ENCODE measurements at regions not wholly inside any gene's neighbourhood (a gene's known extent, or its start where the extent isn't known, plus 50 kb on each side); places are given as distances from the start of the nearest gene placed in this dataset.
"Not testable (repeated sequence)": the region's sequence is repeated elsewhere in the genome, so short reads cannot be mapped to it uniquely, and the experiment has no call there.

DNA sequence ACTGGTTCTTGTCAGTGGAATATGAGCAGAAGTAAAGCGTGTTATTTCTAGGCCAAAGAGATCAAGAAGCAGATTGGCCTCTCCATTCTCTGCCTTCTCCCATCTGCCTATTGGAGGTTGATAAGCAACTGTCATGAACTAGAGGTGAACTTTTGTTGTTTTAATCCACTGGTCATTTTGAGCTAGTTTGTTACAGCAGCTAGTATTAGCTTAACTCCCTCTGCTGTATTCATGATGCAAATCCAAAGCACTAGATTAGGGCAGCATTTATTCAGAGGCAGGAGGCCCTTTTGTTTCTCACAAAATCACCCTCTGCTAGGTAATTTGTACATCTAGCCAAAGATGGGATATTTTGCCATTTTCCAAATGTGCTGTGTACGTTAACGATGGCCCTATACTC, 97.3 kb upstream of the DPT start:
- DNase-seq = no peak

DNA sequence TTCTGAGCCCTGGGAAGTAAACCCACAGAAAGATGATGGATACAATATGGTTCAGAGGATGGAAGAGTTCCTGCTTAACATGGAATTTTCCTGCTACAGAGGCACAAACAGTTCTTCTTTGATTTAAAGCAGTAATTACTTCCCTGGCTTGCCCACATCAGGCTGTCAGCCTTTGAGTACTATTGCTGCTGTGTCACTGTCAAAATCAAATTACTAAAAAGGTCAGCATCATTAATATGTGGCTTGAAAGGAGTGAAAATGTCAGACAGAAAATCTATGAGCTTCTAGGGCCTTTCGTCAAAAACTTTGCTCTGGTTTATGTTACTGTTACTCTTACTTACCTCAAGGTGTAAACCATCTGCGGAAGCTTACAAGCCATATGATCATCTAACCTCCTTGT, 98.6 kb upstream of the DPT start:
- DNase-seq = no peak

DNA sequence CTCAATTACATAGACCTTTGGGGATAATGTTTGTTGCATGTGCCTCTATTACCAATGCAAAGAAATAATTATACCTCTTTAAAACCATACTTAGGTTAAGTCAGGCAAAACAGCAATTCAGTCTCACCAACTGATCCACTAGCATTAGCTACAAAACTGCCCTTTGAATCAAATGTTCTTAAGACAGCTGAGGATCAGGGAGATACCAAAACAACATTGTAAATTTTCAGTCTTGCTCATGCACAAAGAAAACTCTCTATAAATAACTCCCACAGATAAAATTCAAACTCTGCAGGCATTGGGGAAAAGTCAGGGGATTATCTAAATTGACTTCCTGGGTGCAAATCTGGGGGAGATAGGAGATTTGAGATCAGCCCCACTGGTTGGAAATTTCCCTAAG, 100.9 kb upstream of the DPT start:
- no peak for DNase-seq

DNA sequence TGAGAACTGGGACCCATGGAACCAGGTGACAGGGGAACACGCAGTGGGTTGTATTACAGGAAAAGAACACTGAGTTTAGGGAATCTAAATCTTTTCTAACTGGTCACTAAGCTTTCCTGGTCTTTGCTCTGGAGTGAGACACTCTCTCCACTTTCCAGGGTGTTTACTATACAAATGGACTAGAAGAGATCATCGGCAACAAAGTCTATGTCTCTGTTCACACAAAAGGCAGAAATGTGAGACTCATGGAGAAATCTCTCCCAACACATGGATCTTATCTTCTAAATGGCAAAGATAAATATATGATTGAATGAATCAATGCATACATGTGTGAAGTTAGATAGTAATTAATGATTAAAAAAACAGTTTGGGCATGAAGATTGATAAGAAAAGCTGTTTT, 101.6 kb upstream of the DPT start:
- DNase-seq = no peak

DNA sequence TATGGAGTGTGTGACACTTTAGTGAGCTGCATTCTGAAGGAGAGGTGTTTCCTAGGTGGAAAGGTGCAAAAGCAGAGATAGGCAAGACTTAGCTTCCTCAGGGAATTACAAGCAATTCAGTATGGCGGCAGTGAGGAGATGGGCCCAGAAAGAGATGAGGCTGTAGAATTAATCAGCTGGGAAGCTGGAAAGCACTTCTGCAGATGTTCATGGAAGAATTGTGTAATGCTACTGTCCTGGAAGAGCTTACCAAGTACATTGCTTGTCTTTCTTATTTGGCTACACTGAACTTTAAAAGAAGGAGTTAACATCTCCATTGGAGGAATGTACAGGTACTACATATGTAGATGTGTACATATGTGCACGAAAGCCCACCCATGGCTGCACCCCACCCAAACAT, 103.7 kb upstream of the DPT start:
- DNase-seq = no peak

DNA sequence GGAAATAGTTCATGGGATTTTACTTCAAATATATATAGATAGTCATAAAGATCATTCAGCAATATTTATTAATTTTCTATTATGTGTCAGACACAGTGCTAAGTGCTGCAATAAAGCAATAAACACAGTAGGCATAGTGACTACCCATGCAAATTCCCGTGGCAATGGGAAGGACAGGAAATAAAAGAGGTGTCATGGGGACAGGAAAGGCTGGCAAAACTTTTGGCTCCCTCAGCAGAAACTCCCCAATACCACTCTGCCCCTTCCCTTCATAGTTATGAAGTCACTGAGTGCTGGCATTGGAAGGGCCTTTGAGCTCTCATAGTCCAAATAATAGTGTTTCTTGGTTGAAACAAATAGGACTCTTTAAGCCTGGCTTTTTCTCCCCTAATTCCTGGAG, 104.4 kb upstream of the DPT start:
- no peak for DNase-seq

DNA sequence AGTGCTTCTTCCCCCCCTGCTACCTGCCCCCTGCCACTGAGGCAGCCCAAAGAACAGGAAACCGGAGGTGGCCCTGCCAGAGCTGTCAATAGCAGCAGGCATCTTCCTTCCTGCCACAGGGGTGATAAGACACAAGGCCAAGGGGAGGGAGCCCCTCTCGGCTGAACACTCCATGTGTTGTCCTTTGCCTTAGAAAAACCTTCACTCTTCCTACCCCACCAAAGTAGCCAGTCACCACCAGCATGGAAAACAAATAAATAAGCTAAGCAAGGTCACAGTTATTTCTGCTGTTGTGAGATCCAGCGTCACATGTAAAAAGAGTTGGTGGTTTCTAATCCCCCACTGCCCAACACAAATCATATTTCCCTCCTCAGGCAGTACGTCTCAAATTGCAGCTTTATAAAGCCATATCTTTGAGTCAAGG, 104.8 kb upstream of the DPT start:
- DNase-seq = no peak

DNA sequence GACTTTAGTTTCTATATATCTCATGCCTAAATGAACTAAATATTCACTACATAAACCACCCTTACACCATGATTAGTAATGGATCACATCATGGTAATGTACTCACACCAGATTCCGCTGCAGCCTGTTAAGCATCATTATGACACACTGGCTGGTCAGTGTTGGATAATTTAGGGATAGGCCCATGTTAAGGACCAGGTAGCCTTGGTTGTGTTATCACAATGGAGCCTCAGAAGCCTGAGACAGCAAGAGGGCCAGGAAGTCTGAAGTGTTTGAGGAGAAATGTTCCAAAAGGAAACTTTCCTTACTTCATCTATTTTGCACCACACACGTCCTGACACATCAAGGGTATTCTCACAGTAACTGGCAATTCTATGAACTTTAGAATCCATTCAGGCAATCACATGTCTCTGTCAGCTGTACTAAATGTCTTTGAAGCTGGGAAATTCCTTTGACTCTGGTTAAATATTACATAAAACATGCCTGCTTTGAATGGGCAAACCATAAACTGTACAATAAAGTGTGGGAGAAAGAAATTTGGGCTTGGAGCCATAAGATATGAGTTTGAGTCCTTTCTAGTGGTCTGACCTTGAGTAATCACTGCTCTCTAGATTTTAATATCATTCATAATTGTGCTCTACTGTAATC, 105.3 kb upstream of the DPT start:
- DNase-seq = no peak

DNA sequence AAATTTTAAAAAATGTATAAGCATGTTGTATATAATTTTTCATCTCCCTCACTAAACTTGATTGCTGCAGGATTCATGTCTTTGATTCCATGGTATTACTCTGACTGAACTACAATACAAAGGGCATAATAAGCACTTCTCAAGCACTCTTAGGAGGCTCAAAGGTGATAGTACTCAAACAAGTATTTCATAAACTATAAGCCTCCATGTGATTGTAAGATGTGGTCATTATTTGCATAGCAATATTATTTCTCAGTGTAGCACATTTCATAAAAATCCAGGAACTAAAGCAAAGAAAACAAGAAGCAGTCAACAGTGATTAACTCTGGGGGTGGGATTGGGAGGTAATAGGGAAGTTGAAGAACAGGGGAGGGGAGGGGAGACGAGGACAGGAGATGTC, 106.2 kb upstream of the DPT start:
- DNase-seq = no peak

DNA sequence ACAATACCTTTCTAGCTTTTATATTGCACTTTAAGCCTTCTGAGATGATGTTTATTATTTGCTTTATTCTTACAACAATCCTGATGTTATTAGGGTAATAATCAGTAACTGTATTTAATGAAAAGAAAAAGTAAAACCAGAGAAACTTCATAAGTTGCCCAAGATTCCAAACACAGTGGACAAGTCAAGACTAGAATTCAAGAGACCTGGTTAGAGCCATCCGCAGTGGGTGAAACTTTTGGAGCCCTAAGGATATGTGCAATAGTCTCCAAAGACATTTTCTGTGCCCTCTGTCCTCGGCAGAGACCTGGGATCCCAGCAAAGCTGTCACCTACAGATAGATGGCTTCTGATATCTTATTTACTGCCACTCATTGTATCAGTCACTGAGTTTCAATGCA, 106.8 kb upstream of the DPT start:
- DNase-seq = no peak

DNA sequence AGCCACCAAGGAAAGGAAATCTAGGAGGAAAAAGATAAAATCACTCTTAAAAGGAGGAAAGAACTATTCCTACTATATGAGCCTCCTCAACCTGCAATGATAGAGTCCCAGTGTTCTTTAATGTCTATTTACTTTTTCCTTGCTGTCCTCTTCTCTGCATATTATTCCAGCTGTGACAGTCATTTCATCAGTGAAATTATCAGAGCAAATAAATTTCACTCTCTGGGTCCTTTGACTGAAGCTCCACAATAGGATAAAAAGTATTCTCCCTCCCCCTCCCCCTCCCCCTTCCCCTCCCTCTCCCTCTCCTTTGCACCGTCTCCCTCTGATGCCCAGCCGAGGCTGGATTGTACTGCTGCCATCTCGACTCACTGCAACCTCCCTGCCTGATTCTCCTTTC, 107.5 kb upstream of the DPT start:
- DNase-seq = no peak

DNA sequence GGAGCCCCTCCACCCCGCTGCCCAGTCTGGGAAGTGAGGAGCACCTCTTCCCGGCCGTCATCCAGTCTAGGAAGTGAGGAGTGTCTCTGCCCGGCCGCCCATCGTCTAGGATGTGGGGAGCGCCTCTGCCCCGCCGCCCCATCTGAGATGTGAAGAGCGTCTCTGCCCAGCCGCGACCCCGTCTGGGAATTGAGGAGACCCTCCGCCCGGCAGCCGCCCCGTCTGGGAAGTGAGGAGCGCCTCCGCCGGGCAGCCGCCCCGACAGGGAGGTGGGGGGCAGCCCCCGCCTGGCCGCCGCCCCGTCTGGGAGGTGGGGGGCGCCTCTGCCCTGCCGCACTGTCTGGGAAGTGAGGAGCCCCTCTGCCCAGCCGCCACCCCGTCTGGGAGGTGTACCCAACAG, 108.2 kb upstream of the DPT start:
- not testable (repeated sequence) for DNase-seq

DNA sequence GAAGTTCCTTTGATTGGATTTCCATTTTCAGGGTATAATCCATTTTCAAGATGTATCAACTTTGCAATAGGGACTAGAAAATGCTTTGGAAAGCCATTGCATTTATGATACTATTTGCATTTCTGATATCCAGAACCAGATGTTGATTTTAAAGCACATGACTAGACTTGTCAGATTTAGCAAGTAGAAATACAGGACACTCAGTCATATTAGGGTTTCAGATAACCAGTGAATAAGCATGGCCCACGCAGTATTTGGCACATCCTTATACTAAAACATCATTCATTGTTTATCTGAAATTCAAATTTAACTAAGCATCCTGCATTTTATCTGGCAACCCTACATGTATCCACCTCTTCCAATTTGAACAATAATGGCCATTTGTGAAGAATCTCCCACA, 113.3 kb upstream of the DPT start:
- DNase-seq = no peak

DNA sequence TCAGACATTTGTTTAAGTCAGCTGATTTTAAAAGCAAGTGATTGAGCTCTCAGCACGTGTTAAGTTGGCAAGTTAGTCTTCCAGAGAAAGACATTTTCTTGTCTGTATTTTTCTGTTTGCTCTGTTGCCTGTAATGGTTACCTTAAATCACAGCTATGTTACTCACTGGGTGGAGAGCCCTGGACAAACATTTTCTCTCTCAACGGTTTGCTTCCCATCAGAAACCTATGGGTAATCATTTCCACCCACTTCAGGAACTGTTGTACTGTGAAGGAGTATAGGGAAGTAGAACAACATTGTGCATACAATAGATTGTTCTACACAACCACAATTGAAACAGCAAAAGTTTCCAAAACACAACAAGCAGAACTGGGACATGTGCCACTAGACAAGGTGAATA, 113.9 kb upstream of the DPT start:
- no peak for DNase-seq

DNA sequence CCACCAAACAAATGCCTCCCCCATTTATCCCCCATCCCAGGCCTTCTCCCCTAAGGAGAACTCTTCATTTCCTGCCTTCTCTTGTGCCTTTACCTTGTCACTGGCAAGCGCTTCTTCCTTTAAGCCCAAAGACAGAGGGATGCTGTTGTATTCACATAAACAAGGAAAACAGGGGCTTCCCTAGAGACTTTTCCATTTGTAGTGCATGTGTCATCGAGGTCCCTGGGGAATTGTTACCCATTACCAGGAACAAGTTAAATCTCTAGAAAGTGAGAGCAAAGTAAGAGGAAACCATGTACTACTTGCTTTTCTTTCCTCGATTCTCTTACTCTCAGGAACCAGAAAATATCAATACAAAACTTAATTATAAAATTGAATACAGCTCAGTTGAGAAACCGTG, 114.4 kb upstream of the DPT start:
- DNase-seq = no peak

DNA sequence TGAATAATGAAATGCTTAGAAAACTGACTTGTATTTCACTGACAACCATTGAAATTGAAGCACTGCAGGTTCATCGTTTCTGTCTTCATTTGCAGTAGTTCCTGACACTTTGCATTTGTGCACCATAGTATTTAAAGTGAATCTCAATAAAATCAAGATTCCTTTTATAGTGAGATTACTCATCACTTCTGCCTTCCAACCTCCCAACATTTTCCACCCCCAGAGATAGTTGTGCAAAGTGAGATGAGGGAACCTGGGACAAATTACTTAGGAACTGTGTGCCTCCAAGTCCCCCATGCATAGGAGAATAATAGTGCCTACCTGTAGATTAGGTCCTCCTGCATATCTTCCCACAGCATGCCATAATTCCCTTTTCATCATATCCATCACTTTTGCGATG, 114.9 kb upstream of the DPT start:
- no peak for DNase-seq

DNA sequence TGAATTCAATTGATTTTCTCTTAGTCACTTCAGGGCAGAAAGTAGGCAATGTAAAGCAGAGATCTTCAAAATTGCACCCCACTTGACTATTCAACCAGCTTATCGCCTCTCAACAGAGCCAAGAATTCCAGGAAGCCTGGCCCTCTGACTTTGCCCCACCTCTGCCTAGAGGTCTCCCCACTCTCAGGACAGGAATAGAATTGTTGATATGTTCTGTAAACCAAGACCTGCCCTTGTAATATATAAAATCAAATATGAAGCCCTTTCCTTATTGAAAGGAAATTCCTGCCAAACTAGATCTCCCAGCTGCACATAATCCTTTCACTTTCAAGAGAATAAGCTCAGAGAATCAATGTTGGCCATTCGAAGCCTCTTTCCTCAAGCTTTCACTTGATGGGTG, 116.1 kb upstream of the DPT start:
- DNase-seq = no peak

DNA sequence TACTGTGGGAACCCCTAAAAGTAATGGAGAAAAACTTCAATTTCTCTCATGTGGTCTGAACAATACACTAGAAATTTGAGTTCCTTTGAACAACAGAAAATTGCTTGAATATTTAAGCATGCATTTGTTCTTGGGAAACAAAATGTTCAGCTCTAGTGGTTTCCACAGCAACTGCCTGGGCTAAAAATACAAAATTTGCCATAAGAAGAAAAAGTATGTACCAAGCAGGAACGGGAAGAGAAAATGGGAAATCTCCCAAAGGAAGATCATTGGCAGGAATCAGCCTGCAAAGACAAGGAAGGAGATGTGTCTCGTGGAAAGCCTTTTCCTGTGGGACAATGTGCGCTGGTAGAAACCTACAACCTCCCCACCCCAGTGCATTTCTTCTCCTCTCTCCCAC, 119.0 kb upstream of the DPT start:
- DNase-seq = no peak

DNA sequence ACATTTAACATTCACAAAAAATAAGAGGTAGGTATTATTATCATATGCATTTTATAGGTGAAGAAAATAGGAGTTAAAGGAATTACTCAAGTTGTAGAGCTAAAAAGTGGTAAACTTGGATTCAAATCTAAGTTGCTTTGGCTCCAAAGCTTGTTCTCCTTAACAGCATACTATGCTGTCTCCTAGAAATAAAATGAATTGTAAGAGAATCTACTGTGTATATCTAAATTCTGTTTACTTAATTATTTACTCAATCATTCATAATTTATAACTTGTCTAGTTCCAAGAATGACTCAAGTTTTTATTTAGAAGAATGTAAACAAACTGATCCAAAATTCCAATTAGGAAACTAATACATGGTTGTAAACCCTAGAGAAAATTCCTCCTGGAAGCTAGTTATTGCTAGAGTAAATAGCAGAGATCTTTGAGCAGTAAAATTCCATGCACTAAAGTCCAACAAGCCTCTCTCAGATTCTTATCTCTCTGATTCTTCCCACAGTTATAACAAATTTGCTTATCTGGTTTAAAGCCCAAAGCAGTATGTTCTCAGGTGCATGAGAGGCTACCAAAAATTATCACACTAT, 132.5 kb upstream of the DPT start:
- DNase-seq = no peak

DNA sequence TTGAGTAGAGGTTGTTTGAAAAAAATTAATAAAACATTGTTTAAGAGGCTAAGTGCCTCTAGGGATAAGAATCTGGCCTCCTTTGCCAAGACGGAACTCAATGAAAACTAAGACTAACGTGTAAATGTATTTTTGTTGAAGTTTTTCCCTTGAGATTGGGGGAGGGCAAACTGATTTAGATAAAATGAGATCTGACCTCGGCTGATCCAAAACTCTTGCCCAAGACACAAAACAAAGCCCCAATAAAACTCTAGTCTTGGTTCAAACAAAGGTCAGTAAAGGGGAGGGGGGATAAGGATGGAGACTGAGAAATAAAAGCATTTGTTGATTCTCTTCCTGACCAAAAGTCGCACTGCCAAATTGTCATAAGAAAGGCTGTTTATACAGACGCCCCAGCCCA, 134.8 kb upstream of the DPT start:
- no peak for DNase-seq

DNA sequence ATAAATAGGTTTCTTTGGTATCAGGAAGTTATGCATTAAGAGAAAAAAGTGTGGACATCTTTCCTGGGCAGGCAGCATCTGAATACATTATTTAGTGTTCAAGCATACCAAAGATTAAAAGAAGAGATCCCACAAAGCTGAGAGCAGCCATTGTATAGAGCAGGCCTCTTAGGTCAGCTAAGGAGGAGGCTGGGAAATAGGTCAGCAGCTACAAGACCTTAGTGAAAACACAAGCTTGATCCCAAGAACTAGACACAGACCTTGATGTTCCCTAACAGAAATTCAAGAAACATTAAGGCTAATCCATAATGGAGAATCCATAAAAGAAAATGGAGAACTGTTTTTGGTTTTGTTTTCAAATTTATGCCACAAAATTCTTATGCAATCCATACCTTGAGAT, 135.3 kb upstream of the DPT start:
- no peak for DNase-seq

DNA sequence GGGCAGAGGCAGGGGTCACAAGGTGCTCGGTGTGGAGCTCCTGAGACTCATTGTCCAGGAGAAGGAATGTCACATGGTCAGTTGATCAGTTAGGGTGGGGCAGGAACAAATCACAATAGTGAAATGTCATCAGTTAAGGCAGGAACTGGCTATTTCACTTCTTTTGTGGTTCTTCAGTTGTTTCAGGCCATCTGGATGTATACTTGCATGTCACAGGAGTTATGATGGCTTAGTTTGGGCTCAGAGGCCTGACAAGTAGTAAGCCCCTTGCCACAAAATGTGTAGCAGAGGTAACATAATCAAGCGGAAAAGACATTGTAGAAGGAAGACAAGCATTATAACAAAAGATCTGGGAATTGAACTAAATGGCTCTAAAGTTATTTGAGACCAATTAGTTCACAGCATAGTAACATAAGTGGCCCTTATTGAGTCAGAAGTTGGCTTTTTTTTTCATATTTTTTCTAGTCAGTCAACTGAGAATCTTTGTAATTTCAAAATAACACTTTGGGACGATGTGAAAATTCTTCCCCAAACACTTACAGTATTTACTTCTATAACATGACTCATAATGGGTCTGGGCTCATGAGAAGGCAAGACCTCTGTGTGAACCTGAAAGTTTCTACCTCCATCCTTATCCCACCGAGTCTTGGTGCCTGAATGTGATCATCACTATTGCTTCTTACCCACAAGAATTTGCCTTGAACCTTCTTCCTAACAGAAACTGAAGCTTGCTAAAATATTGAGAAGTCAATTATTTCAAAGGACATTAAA, 137.0 kb upstream of the DPT start:
- no peak for DNase-seq

DNA sequence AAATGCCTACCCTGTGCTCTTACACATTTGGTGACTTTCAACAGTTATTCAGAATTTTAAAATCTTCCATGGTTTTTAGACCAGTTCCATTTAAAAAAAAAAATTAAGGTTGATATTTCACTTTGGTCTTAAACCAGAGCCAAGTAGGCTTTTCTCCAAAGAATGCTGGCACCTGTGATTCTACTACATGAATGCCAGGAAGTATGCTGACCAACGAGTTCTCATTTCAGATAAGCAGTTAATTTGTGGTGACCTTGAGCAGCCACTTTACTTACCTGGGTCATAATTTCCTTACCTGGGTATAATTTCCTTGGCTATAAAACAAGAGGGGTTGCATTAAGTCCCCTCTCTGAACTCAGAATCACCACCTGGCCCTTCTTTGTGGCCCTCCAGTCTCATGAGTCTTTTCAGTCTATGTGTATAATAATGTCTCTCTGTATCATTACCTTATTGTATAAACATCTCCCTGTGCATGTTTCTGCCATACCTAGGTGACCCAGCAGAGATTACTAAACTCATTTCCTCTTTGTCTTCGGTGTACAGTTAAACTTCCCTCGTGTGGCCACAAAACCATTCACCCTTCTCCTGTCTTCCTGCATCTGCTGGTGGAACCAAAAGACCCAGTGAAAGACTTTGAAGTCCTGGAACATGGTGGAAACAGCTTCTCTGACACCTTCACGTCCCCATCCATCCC, 139.1 kb upstream of the DPT start:
- no peak for DNase-seq

DNA sequence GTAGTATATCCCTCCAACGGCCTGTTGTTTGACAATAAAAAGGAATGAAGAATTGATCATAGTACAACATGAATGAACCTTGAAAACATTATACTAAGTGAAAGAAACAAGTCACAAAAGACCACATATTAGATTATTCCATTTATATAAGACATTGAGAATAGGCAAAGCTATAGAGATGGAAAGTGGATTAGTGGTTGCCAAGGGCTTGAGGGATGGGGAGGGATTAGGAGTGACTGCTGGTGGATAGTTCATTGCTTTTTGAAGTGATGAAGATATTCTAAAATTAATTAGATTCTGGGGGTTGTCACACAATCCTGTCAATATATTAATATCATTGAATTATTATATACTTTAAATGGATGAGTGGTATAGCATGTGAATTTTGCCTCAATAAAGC, 142.5 kb upstream of the DPT start:
- DNase-seq = no peak

Data from stimulated activated CD4-positive, alpha-beta T cell treated with anti-CD3 and anti-CD28 coated beads, Interleukin-2, amount 100 ng/mL, for 48 hours (primary cell).